ENCODE measurements at regions not wholly inside any gene's neighbourhood (a gene's known extent, or its start where the extent isn't known, plus 50 kb on each side); places are given as distances from the start of the nearest gene placed in this dataset.
"Not testable (repeated sequence)": the region's sequence is repeated elsewhere in the genome, so short reads cannot be mapped to it uniquely, and the experiment has no call there.

DNA sequence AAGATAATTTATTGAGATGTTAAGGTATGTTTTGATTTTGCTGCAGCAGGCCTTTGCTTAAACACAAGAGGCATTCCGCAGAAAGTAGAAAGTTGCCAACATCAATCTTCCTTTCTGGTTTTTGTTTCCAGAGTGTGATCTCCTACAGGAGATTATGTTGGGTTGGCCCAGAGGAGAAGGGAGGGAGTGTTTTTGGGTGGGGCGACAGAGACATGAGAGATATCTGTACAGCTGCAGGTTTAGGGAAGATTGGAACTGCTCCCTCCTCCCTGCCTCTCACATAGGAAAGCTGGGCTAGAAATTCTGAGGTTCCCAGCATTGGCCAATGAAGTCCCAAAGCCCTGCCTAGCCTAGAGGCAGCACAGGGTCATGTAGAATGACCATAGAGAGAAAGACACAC, 211.0 kb downstream of the CEMIP2 start:
- H3K4me1 Mint-ChIP-seq (ENCODE audit: low read depth), result no peaks in the 10 kb centered on the region
- H3K27me3 Mint-ChIP-seq (ENCODE audit: low read depth), result peaks cover 18% of the 10 kb centered on the region
- no peaks in the 10 kb centered on the region for H3K36me3 Mint-ChIP-seq (ENCODE audit: low read depth)
- no peak overlapping the region for H3K4me3 Mint-ChIP-seq
- no peaks in the 10 kb centered on the region for H3K9me3 Mint-ChIP-seq
- H3K27ac Mint-ChIP-seq, result no peak overlapping the region

DNA sequence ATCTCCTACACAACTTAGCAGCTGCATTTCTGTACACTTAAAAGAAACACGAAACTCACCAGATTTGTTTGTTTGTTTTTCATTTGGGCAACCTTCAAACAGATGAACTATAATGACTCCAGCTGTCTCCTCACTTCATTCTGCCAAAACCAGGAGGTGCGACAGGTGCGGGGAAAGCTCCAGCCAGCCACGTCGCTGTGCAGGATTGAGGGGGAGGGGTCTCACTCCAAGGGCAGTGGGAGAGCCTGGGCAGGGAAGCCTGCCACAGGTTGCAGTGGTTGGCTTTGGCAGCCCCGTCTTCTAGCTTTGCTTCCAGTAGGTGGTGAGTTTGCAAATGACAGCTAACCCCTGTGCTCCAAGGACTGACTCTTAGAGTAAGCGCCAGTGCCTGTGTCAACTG, 215.8 kb downstream of the CEMIP2 start:
- H3K36me3 Mint-ChIP-seq (ENCODE audit: low read depth), result no peaks in the 10 kb centered on the region
- H3K9me3 Mint-ChIP-seq, result no peaks in the 10 kb centered on the region
- H3K27ac Mint-ChIP-seq, result no peak overlapping the region
- H3K4me3 Mint-ChIP-seq, result no peak overlapping the region
- H3K27me3 Mint-ChIP-seq (ENCODE audit: low read depth), result peaks cover 46% of the 10 kb centered on the region
- no peaks in the 10 kb centered on the region for H3K4me1 Mint-ChIP-seq (ENCODE audit: low read depth)

DNA sequence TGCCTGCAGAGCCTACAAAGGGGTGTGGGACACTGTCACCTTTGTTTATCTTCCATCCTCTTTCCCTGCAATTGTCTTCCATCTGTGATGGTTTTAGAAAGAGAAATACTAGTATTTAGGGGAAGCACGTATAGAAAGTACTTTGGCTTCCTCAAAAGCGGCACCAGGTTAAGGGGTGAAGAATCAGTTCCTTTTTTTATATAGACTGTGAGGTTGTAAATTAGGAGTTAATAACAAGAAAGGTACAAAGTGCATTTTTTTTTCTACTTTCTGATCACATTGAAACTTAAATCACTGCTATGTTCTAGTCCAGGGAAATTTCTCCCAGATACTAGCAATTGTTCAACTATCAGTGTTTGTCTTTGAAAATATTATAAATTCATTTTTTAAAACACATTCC, 219.3 kb downstream of the CEMIP2 start:
- Mint-ChIP-seq H3K4me1 (ENCODE audit: low read depth) (no peaks in the 10 kb centered on the region), H3K9me3 (no peaks in the 10 kb centered on the region), H3K36me3 (ENCODE audit: low read depth) (no peaks in the 10 kb centered on the region), H3K4me3 (no peak overlapping the region), H3K27me3 (ENCODE audit: low read depth) (peaks cover 48% of the 10 kb centered on the region), H3K27ac (no peak overlapping the region)

DNA sequence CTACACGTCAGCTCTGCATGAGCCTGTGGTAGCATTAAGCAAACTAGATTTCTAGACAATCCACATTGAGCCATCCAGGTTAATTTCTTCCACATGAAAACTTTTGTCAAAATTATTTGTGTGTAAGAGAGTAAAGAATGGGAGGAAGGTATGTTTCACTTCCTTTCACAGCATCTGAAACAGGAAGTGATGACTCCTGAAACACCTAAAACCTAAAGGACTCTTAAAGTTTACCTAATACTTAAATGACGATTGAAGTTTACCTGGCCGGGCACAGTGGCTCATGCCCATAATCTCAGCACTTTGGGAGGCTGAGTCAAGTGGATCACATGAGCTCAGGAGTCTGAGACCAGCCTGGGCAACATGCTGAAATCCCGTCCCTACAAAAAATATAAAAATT, 223.8 kb downstream of the CEMIP2 start:
- H3K4me3 Mint-ChIP-seq, result no peak overlapping the region
- H3K4me1 Mint-ChIP-seq (ENCODE audit: low read depth), result no peaks in the 10 kb centered on the region
- H3K9me3 Mint-ChIP-seq, result no peaks in the 10 kb centered on the region
- no peak overlapping the region for H3K27ac Mint-ChIP-seq
- peaks cover 28% of the 10 kb centered on the region for H3K27me3 Mint-ChIP-seq (ENCODE audit: low read depth)
- H3K36me3 Mint-ChIP-seq (ENCODE audit: low read depth), result no peaks in the 10 kb centered on the region

GRCh38 chr9:71541436-71541835, 226.9 kb downstream of the CEMIP2 start:
- Mint-ChIP-seq H3K4me1 (ENCODE audit: low read depth) (no peaks in the 10 kb centered on the region), H3K27ac (no peak overlapping the region), H3K4me3 (no peak overlapping the region), H3K36me3 (ENCODE audit: low read depth) (no peaks in the 10 kb centered on the region), H3K27me3 (ENCODE audit: low read depth) (peaks cover 13% of the 10 kb centered on the region), H3K9me3 (no peaks in the 10 kb centered on the region)

GRCh38 chr9:71524996-71525580, 243.2 kb downstream of the CEMIP2 start:
- H3K9me3 Mint-ChIP-seq, result no peaks in the 10 kb centered on the region
- no peaks in the 10 kb centered on the region for H3K27me3 Mint-ChIP-seq (ENCODE audit: low read depth)
- H3K36me3 Mint-ChIP-seq (ENCODE audit: low read depth), result no peaks in the 10 kb centered on the region
- no peak overlapping the region for H3K4me3 Mint-ChIP-seq
- H3K4me1 Mint-ChIP-seq (ENCODE audit: low read depth), result no peaks in the 10 kb centered on the region
- no peak overlapping the region for H3K27ac Mint-ChIP-seq

DNA sequence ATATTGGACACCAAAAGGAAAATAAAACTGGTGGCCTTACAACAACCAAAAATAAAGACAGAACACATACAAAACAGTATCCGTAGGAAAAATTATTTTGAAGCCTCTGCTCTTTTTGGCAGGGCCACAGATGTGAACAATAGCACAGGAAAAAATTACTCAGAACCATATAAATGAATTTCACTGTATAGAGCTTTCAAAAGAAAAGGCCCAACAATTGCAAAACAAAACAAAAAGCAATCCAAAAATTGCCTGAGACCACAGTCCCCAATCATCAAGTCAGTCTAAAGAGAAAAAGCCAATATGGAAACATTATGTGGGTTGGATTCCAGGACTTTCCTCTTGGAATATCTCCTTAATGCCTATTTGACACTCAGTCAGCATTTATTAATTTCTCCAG, 243.8 kb downstream of the CEMIP2 start:
- H3K4me3 Mint-ChIP-seq, result no peak overlapping the region
- H3K27me3 Mint-ChIP-seq (ENCODE audit: low read depth), result peaks cover 4% of the 10 kb centered on the region
- H3K4me1 Mint-ChIP-seq (ENCODE audit: low read depth), result no peaks in the 10 kb centered on the region
- no peaks in the 10 kb centered on the region for H3K36me3 Mint-ChIP-seq (ENCODE audit: low read depth)
- no peaks in the 10 kb centered on the region for H3K9me3 Mint-ChIP-seq
- H3K27ac Mint-ChIP-seq, result no peak overlapping the region

DNA sequence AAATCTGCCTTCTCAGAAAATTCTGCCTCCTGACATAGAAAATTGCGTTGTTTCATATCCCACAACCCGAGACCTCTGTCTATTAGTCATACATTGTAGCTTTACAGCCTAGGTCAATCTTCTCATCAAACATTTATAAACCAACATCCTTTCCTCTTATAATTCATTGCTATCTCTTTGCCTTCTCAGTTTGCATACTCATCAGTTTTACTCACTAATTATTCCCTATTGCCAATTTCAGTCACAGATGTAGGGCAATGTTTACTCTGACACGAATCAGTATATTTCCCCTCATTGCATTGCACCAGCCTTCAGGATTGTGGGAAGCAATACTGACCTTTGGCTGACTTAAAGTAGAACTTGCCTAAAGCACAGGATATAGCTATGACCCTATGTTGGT, 247.2 kb downstream of the CEMIP2 start:
- Mint-ChIP-seq H3K9me3 (no peaks in the 10 kb centered on the region), H3K4me1 (ENCODE audit: low read depth) (no peaks in the 10 kb centered on the region), H3K27ac (no peak overlapping the region), H3K36me3 (ENCODE audit: low read depth) (no peaks in the 10 kb centered on the region), H3K4me3 (no peak overlapping the region), H3K27me3 (ENCODE audit: low read depth) (peaks cover 4% of the 10 kb centered on the region)

DNA sequence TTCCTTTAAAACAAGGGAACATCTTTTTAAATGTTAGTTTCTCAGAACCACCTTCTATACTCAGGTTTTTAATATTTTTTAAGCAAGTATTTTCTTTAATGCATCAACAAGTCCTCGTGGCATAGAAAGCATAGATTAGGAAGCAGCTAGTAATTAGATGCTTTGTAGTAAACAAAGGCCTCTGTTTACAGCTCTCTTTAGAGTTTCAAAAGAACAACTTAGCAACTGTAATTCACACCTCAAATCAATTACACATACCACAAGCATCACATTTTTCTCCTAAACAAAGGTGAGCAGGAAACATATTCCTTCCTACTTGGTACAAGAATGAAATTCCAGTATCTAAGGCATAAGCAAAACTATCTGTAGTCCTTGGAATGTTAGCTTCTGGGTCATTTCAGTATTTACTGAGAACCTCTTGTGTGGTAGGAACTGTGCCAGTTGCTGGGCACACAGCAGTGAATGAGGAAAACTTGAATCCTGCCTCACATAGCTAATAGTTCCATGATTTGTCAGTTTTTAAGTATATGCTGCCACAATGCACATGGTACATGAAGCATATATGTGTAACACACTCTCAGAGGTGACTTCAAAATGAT, 249.1 kb downstream of the CEMIP2 start:
- no peaks in the 10 kb centered on the region for H3K4me1 Mint-ChIP-seq (ENCODE audit: low read depth)
- H3K27ac Mint-ChIP-seq, result no peak overlapping the region
- no peak overlapping the region for H3K4me3 Mint-ChIP-seq

GRCh38 chr9:71518045-71518827, 250.1 kb downstream of the CEMIP2 start:
- peaks cover 4% of the 10 kb centered on the region for H3K27me3 Mint-ChIP-seq (ENCODE audit: low read depth)
- no peaks in the 10 kb centered on the region for H3K9me3 Mint-ChIP-seq
- no peaks in the 10 kb centered on the region for H3K36me3 Mint-ChIP-seq (ENCODE audit: low read depth)
- H3K4me1 Mint-ChIP-seq (ENCODE audit: low read depth), result no peaks in the 10 kb centered on the region
- H3K27ac Mint-ChIP-seq, result no peak overlapping the region
- no peak overlapping the region for H3K4me3 Mint-ChIP-seq

More for the DNA sequence above, 249.1 kb downstream of the CEMIP2 start:
- no peaks in the 10 kb centered on the region for H3K9me3 Mint-ChIP-seq
- H3K36me3 Mint-ChIP-seq (ENCODE audit: low read depth), result no peaks in the 10 kb centered on the region
- H3K27me3 Mint-ChIP-seq (ENCODE audit: low read depth), result peaks cover 4% of the 10 kb centered on the region

- Mint-ChIP-seq H3K4me3 (no peak overlapping the region), H3K36me3 (ENCODE audit: low read depth) (no peaks in the 10 kb centered on the region), H3K4me1 (ENCODE audit: low read depth) (no peaks in the 10 kb centered on the region), H3K9me3 (no peaks in the 10 kb centered on the region), H3K27ac (no peak overlapping the region), H3K27me3 (ENCODE audit: low read depth) (peaks cover 4% of the 10 kb centered on the region)
Observed at GRCh38 chr9:71515626-71516025, 252.7 kb downstream of the CEMIP2 start.

DNA sequence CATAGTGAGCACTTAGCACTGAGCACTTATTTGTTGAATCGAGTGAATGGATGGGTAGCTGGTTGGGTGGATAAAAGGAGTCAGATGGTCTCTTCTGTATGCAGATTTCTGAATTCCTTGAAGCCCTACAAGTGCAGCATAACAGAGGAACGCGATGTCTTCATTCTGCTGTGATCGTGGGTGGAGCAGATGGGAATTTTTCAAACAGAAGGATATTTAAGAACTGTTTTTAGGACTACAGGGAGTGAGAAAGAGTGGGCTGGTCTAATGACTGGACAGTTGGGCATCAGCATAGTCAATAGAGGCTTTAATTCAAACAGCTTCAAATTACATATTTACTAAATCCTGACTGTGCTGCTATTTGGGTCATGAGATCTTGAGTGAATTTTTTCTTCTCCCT, 253.2 kb downstream of the CEMIP2 start:
- H3K36me3 Mint-ChIP-seq (ENCODE audit: low read depth), result no peaks in the 10 kb centered on the region
- no peak overlapping the region for H3K4me3 Mint-ChIP-seq
- H3K27ac Mint-ChIP-seq, result no peak overlapping the region
- peaks cover 4% of the 10 kb centered on the region for H3K27me3 Mint-ChIP-seq (ENCODE audit: low read depth)
- no peaks in the 10 kb centered on the region for H3K4me1 Mint-ChIP-seq (ENCODE audit: low read depth)
- no peaks in the 10 kb centered on the region for H3K9me3 Mint-ChIP-seq

DNA sequence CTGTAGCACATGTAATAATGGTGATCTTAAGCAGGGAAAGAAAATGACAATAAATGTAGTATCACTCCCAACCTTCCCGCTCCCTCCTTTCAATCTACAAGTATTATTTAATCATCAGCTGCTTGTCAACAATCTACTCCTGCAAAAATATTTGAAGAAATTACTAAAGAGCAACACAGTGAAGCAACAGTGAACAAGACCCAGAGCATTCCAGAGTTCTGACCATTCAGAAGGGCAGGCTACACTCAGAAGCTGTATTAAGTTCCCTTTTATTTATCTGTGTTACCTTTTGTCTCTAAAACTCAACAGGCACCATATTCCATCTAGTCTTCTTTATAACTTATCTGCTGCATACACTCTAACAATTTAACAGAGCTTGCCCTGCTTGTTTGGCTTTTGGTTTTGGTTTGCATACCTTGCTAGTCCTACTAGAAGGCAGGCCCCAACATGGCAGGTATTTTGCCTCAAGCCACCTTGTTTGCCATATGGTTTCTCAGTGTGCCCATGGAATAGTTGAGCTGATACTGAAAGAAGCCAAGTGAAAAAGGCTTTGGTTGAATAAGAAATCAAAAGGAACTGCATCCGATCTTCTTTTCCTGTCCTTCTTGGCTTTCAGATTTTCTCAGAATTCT, 253.9 kb downstream of the CEMIP2 start:
- Mint-ChIP-seq H3K9me3 (no peaks in the 10 kb centered on the region), H3K4me1 (ENCODE audit: low read depth) (no peaks in the 10 kb centered on the region), H3K4me3 (no peak overlapping the region), H3K36me3 (ENCODE audit: low read depth) (no peaks in the 10 kb centered on the region), H3K27ac (no peak overlapping the region), H3K27me3 (ENCODE audit: low read depth) (no peaks in the 10 kb centered on the region)

- H3K4me1 Mint-ChIP-seq (ENCODE audit: low read depth), result no peaks in the 10 kb centered on the region
- H3K36me3 Mint-ChIP-seq (ENCODE audit: low read depth), result no peaks in the 10 kb centered on the region
- no peak overlapping the region for H3K27ac Mint-ChIP-seq
- H3K27me3 Mint-ChIP-seq (ENCODE audit: low read depth), result peaks cover 6% of the 10 kb centered on the region
- H3K9me3 Mint-ChIP-seq, result no peaks in the 10 kb centered on the region
- no peak overlapping the region for H3K4me3 Mint-ChIP-seq
Observed at GRCh38 chr9:71509054-71509453, 259.3 kb downstream of the CEMIP2 start.

DNA sequence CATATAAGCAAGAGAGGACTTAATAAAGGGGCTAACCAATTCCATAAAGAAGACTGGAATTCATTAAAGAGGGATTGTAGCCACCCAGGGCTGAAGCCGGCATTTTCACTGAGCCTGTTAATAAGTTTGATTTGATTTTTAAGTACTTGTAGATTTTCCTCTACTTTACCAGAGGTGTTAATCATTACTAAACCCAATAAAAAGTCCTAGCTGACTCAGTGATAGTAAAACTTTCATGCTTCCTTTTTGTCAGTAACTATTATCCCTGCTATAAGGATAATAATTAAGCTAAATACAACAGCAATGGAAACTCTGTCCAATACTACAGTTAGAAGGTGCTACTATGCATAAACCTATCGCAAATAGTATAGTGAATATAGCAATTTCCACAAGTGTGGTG, 260.2 kb downstream of the CEMIP2 start:
- H3K9me3 Mint-ChIP-seq, result not testable (repeated sequence)

More for the DNA sequence above, 260.2 kb downstream of the CEMIP2 start:
- not testable (repeated sequence) for H3K27ac Mint-ChIP-seq; H3K4me3 Mint-ChIP-seq; H3K4me1 Mint-ChIP-seq (ENCODE audit: low read depth); H3K27me3 Mint-ChIP-seq (ENCODE audit: low read depth); H3K36me3 Mint-ChIP-seq (ENCODE audit: low read depth)
